ENCODE measurements at regions not wholly inside any gene's neighbourhood (a gene's known extent, or its start where the extent isn't known, plus 50 kb on each side); places are given as distances from the start of the nearest gene placed in this dataset.

- BruUV-seq (replicated peaks): no TSS peak
- Histone ChIP-seq H4K20me1 (ENCODE audit: insufficient read depth, low read length) (no peaks in the 10 kb centered on the region), H3K4me1 (ENCODE audit: insufficient read depth, low read length, poor library complexity, severe bottlenecking) (no peaks in the 10 kb centered on the region), H3K79me2 (ENCODE audit: insufficient read depth, low read depth, low read length) (no peaks in the 10 kb centered on the region), H3K36me3 (ENCODE audit: insufficient read depth, low read length) (no peaks in the 10 kb centered on the region), H3K9me2 (ENCODE audit: insufficient read depth, low read length) (no peaks in the 10 kb centered on the region), H3K4me3 (ENCODE audit: low read depth, low read length, poor library complexity, severe bottlenecking) (no peak overlapping the region), H3K4me2 (ENCODE audit: low read length) (no peak overlapping the region), H3K27ac (ENCODE audit: low read depth, low read length, poor library complexity, severe bottlenecking) (no peak overlapping the region), H2AFZ (ENCODE audit: low read length) (no peak overlapping the region), H3K9me3 (ENCODE audit: low read length) (no peaks in the 10 kb centered on the region)
- TF ChIP-seq EZH2phosphoT487 (IDR thresholded peaks at IDR 0.05; ENCODE audit: borderline replicate concordance, low read depth, low read length) (no peak), CTCF (conservative IDR thresholded peaks at IDR 0.05; ENCODE audit: low read length) (no peak)
- no peak for DNase-seq (ENCODE audit: low spot score)
- ChIA-PET CTCF (ENCODE audit: unreplicated experiment) (no interaction called here), POLR2A (interaction anchor here (1.3 kb wide), 1 partner anchor 41 kb away, joined by 4 read pairs; no protein-coding TSS in a partner anchor)
- intact Hi-C loops (cut with micrococcal nuclease; ENCODE audit: unreplicated experiment): no loop called here
Measured at GRCh38 chr21:37967036-37967435, 50.8 kb upstream of the KCNJ6 start.

- no peak for DNase-seq (ENCODE audit: low spot score)
- Histone ChIP-seq H3K27ac (ENCODE audit: low read depth, low read length, poor library complexity, severe bottlenecking) (no peak overlapping the region), H3K4me1 (ENCODE audit: insufficient read depth, low read length, poor library complexity, severe bottlenecking) (no peaks in the 10 kb centered on the region), H3K4me2 (ENCODE audit: low read length) (no peak overlapping the region), H3K79me2 (ENCODE audit: insufficient read depth, low read depth, low read length) (no peaks in the 10 kb centered on the region), H3K9me2 (ENCODE audit: insufficient read depth, low read length) (no peaks in the 10 kb centered on the region), H3K36me3 (ENCODE audit: insufficient read depth, low read length) (no peaks in the 10 kb centered on the region), H3K4me3 (ENCODE audit: low read depth, low read length, poor library complexity, severe bottlenecking) (no peak overlapping the region), H2AFZ (ENCODE audit: low read length) (no peak overlapping the region), H4K20me1 (ENCODE audit: insufficient read depth, low read length) (no peaks in the 10 kb centered on the region), H3K9me3 (ENCODE audit: low read length) (no peaks in the 10 kb centered on the region)
- intact Hi-C loops (cut with micrococcal nuclease; ENCODE audit: unreplicated experiment): no loop called here
- TF ChIP-seq CTCF (conservative IDR thresholded peaks at IDR 0.05; ENCODE audit: low read length): no peak
- TF ChIP-seq EZH2phosphoT487 (IDR thresholded peaks at IDR 0.05; ENCODE audit: borderline replicate concordance, low read depth, low read length): no peak
- BruUV-seq (replicated peaks): no TSS peak
- ChIA-PET CTCF (ENCODE audit: unreplicated experiment) (no interaction called here), POLR2A (no interaction called here)
Measured at GRCh38 chr21:37968744-37969143, 52.5 kb upstream of the KCNJ6 start.

GRCh38 chr21:37970548-37970947 lies 54.3 kb upstream of the KCNJ6 start:
- H3K36me3 ChIP-seq (ENCODE audit: insufficient read depth, low read length): no peaks in the 10 kb centered on the region
- H3K27ac ChIP-seq (ENCODE audit: low read depth, low read length, poor library complexity, severe bottlenecking): no peak overlapping the region
- no peak for TF ChIP-seq EZH2phosphoT487 (IDR thresholded peaks at IDR 0.05; ENCODE audit: borderline replicate concordance, low read depth, low read length)
- no peak for TF ChIP-seq CTCF (conservative IDR thresholded peaks at IDR 0.05; ENCODE audit: low read length)
- ChIA-PET CTCF (ENCODE audit: unreplicated experiment) (no interaction called here), POLR2A (interaction anchor here (0.6 to 0.8 kb wide), 2 partner anchors 71 to 1451 kb away, joined by 3 to 4 read pairs; no protein-coding TSS in a partner anchor)
- H4K20me1 ChIP-seq (ENCODE audit: insufficient read depth, low read length): no peaks in the 10 kb centered on the region
- no peak for DNase-seq (ENCODE audit: low spot score)
- H3K9me2 ChIP-seq (ENCODE audit: insufficient read depth, low read length): no peaks in the 10 kb centered on the region
- H3K4me1 ChIP-seq (ENCODE audit: insufficient read depth, low read length, poor library complexity, severe bottlenecking): no peaks in the 10 kb centered on the region
- BruUV-seq (replicated peaks): no TSS peak
- H3K9me3 ChIP-seq (ENCODE audit: low read length): no peaks in the 10 kb centered on the region
- H3K4me2 ChIP-seq (ENCODE audit: low read length): no peak overlapping the region
- no peak overlapping the region for H3K4me3 ChIP-seq (ENCODE audit: low read depth, low read length, poor library complexity, severe bottlenecking)
- no peaks in the 10 kb centered on the region for H3K79me2 ChIP-seq (ENCODE audit: insufficient read depth, low read depth, low read length)
- intact Hi-C loops (cut with micrococcal nuclease; ENCODE audit: unreplicated experiment): no loop called here
- no peak overlapping the region for H2AFZ ChIP-seq (ENCODE audit: low read length)

All from OCI-LY7 (cell line).